BLaER1 (cell line): ENCODE measurements at regions not wholly inside any gene's neighbourhood (a gene's known extent, or its start where the extent isn't known, plus 50 kb on each side); places are given as distances from the start of the nearest gene placed in this dataset.

Experiments used
- H3K27ac ChIP-seq: shearing (Covaris generic); formaldehyde crosslinking; 2 replicates; pipeline ENCODE4 v1.8.1; 2022
- H3K27me3 ChIP-seq: shearing (Covaris generic); formaldehyde crosslinking; 2 replicates; pipeline ENCODE4 v1.8.1; 2022
- H3K36me3 ChIP-seq: shearing (Covaris generic); formaldehyde crosslinking; 2 replicates; pipeline ENCODE4 v1.8.1; 2022
- H3K4me1 ChIP-seq: shearing (Covaris generic); formaldehyde crosslinking; 2 replicates; pipeline ENCODE4 v1.8.1; 2022
- H3K4me2 ChIP-seq: shearing (Covaris generic); formaldehyde crosslinking; 2 replicates; pipeline ENCODE4 v1.8.1; 2022
- H3K4me3 ChIP-seq: shearing (Covaris generic); formaldehyde crosslinking; 2 replicates; pipeline ENCODE4 v1.8.1; 2022
- H3K9ac ChIP-seq: shearing (Covaris generic); formaldehyde crosslinking; 2 replicates; pipeline ENCODE4 v1.8.1; 2022
- H3K9me3 ChIP-seq: shearing (Covaris generic); formaldehyde crosslinking; 2 replicates; pipeline ENCODE4 v1.8.1; 2022
- H4K20me1 ChIP-seq: shearing (Covaris generic); formaldehyde crosslinking; 2 replicates; pipeline ENCODE4 v1.8.1; 2022
- Cebpa-rat ChIP-seq: shearing (Covaris generic); IDR thresholded peaks from 2 replicates; pipeline ENCODE4 v1.8.1; 2022

GRCh38 chr21:15365751-15366392 is 301.1 kb upstream of the NRIP1 start:
- Histone ChIP-seq H4K20me1 (no peaks in the 10 kb centered on the region), H3K36me3 (peaks cover 44% of the 10 kb centered on the region), H3K4me1 (peaks cover 35% of the 10 kb centered on the region), H3K9me3 (peaks cover 74% of the 10 kb centered on the region), H3K4me3 (peak overlapping the region; percentile 29; the same call in 1 of the 2 replicates), H3K9ac (no peak overlapping the region), H3K27me3 (no peaks in the 10 kb centered on the region), H3K27ac (no peak overlapping the region), H3K4me2 (no peak overlapping the region)
- no peak for TF ChIP-seq Cebpa-rat

GRCh38 chr21:15366555-15366954 is 301.8 kb upstream of the NRIP1 start:
- peak overlapping the region; percentile 29; the same call in 1 of the 2 replicates for H3K4me3 ChIP-seq
- peaks cover 67% of the 10 kb centered on the region for H3K9me3 ChIP-seq
- H3K36me3 ChIP-seq: peaks cover 42% of the 10 kb centered on the region
- H3K27me3 ChIP-seq: no peaks in the 10 kb centered on the region
- no peak for TF ChIP-seq Cebpa-rat
- no peaks in the 10 kb centered on the region for H4K20me1 ChIP-seq
- peaks cover 38% of the 10 kb centered on the region for H3K4me1 ChIP-seq
- H3K4me2 ChIP-seq: no peak overlapping the region
- H3K27ac ChIP-seq: no peak overlapping the region
- H3K9ac ChIP-seq: no peak overlapping the region

- H3K27ac ChIP-seq: no peak overlapping the region
- H3K4me1 ChIP-seq: peaks cover 44% of the 10 kb centered on the region
- H3K9ac ChIP-seq: no peak overlapping the region
- H3K9me3 ChIP-seq: peaks cover 62% of the 10 kb centered on the region
- H4K20me1 ChIP-seq: no peaks in the 10 kb centered on the region
- no peak overlapping the region for H3K4me2 ChIP-seq
- peak overlapping the region; percentile 29; the same call in 1 of the 2 replicates for H3K4me3 ChIP-seq
- H3K36me3 ChIP-seq: peaks cover 39% of the 10 kb centered on the region
- H3K27me3 ChIP-seq: no peaks in the 10 kb centered on the region
- no peak for TF ChIP-seq Cebpa-rat
Observed at GRCh38 chr21:15367061-15367626, 302.3 kb upstream of the NRIP1 start.

GRCh38 chr21:15370462-15370975 is 305.7 kb upstream of the NRIP1 start:
- Histone ChIP-seq H3K4me1 (peaks cover 60% of the 10 kb centered on the region), H3K27me3 (no peaks in the 10 kb centered on the region), H3K9me3 (peaks cover 60% of the 10 kb centered on the region), H4K20me1 (no peaks in the 10 kb centered on the region), H3K36me3 (peaks cover 32% of the 10 kb centered on the region), H3K4me2 (peak overlapping the region; percentile 79), H3K27ac (peak overlapping the region; percentile 87), H3K4me3 (peak overlapping the region; percentile 37; the same call in 1 of the 2 replicates), H3K9ac (peak overlapping the region; percentile 67)
- TF ChIP-seq Cebpa-rat: no peak

- no peak for TF ChIP-seq Cebpa-rat
- H3K9ac ChIP-seq: no peak overlapping the region
Observed at GRCh38 chr21:15373941-15374340, 309.1 kb upstream of the NRIP1 start.

GRCh38 chr21:15379776-15380175 is 315.0 kb upstream of the NRIP1 start:
- H4K20me1 ChIP-seq: no peaks in the 10 kb centered on the region
- TF ChIP-seq Cebpa-rat: no peak
- H3K4me2 ChIP-seq: no peak overlapping the region
- H3K4me3 ChIP-seq: no peak overlapping the region
- H3K9me3 ChIP-seq: peaks cover 72% of the 10 kb centered on the region
- H3K27ac ChIP-seq: no peak overlapping the region
- no peaks in the 10 kb centered on the region for H3K27me3 ChIP-seq
- peaks cover 21% of the 10 kb centered on the region; the same call in 1 of the 2 replicates for H3K36me3 ChIP-seq
- H3K9ac ChIP-seq: no peak overlapping the region
- H3K4me1 ChIP-seq: no peaks in the 10 kb centered on the region

More at GRCh38 chr21:15373941-15374340, 309.1 kb upstream of the NRIP1 start:
- no peaks in the 10 kb centered on the region for H3K27me3 ChIP-seq
- no peaks in the 10 kb centered on the region for H4K20me1 ChIP-seq
- H3K4me2 ChIP-seq: no peak overlapping the region
- H3K4me1 ChIP-seq: peaks cover 48% of the 10 kb centered on the region
- H3K36me3 ChIP-seq: peaks cover 15% of the 10 kb centered on the region; the same call in 1 of the 2 replicates
- no peak overlapping the region for H3K4me3 ChIP-seq
- peaks cover 66% of the 10 kb centered on the region for H3K9me3 ChIP-seq
- no peak overlapping the region for H3K27ac ChIP-seq

- Histone ChIP-seq H4K20me1 (no peaks in the 10 kb centered on the region), H3K4me3 (no peak overlapping the region), H3K9me3 (peaks cover 61% of the 10 kb centered on the region), H3K36me3 (0 out of 2 replicates have a peak, but pooled peaks cover 7% of the 10 kb centered on the region), H3K9ac (no peak overlapping the region), H3K4me1 (no peaks in the 10 kb centered on the region), H3K27me3 (no peaks in the 10 kb centered on the region), H3K4me2 (no peak overlapping the region), H3K27ac (no peak overlapping the region)
- no peak for TF ChIP-seq Cebpa-rat
Observed at GRCh38 chr21:15383588-15383987, 318.8 kb upstream of the NRIP1 start.

- peaks cover 42% of the 10 kb centered on the region for H3K9me3 ChIP-seq
- no peaks in the 10 kb centered on the region for H3K36me3 ChIP-seq
- no peaks in the 10 kb centered on the region for H3K4me1 ChIP-seq
- H3K4me2 ChIP-seq: no peak overlapping the region
- no peaks in the 10 kb centered on the region for H3K27me3 ChIP-seq
- no peak overlapping the region for H3K27ac ChIP-seq
- no peak overlapping the region for H3K4me3 ChIP-seq
- no peak for TF ChIP-seq Cebpa-rat
- H4K20me1 ChIP-seq: no peaks in the 10 kb centered on the region
- H3K9ac ChIP-seq: no peak overlapping the region
Observed at GRCh38 chr21:15390049-15390448, 325.2 kb upstream of the NRIP1 start.

- no peak for TF ChIP-seq Cebpa-rat
- Histone ChIP-seq H3K9ac (no peak overlapping the region), H3K4me2 (no peak overlapping the region), H3K4me3 (no peak overlapping the region), H4K20me1 (no peaks in the 10 kb centered on the region), H3K36me3 (no peaks in the 10 kb centered on the region), H3K4me1 (peaks cover 6% of the 10 kb centered on the region), H3K9me3 (peaks cover 38% of the 10 kb centered on the region), H3K27me3 (no peaks in the 10 kb centered on the region), H3K27ac (no peak overlapping the region)
Observed at GRCh38 chr21:15397258-15397657, 332.5 kb upstream of the NRIP1 start.

- Histone ChIP-seq H3K27me3 (no peaks in the 10 kb centered on the region), H4K20me1 (no peaks in the 10 kb centered on the region), H3K27ac (no peak overlapping the region), H3K36me3 (no peaks in the 10 kb centered on the region), H3K9ac (no peak overlapping the region), H3K4me3 (no peak overlapping the region), H3K9me3 (peaks cover 67% of the 10 kb centered on the region), H3K4me2 (no peak overlapping the region), H3K4me1 (peaks cover 6% of the 10 kb centered on the region)
- no peak for TF ChIP-seq Cebpa-rat
Observed at GRCh38 chr21:15400905-15401304, 328.9 kb upstream of the USP25 start.
